ENCODE measurements at regions not wholly inside any gene's neighbourhood (a gene's known extent, or its start where the extent isn't known, plus 50 kb on each side); places are given as distances from the start of the nearest gene placed in this dataset.
"Not testable (repeated sequence)": the region's sequence is repeated elsewhere in the genome, so short reads cannot be mapped to it uniquely, and the experiment has no call there.

- DNase-seq: no peak
These were observed 72.7 kb upstream of the H2AZ1 start for GRCh38 chr4:100022792-100023222.

GRCh38 chr4:100019821-100020220, 69.7 kb upstream of the H2AZ1 start:
- no peak for DNase-seq

- no peak for DNase-seq
These were observed 67.7 kb upstream of the H2AZ1 start for GRCh38 chr4:100017637-100018310.

- DNase-seq: no peak
These were observed 66.1 kb upstream of the H2AZ1 start for GRCh38 chr4:100016191-100016590.

- DNase-seq: no peak
These were observed 64.5 kb upstream of the H2AZ1 start for GRCh38 chr4:100014616-100015015.

- DNase-seq: no peak
These were observed 59.4 kb upstream of the H2AZ1 start for GRCh38 chr4:100009490-100009889.

GRCh38 chr4:100008048-100008447, 58.0 kb upstream of the H2AZ1 start:
- DNase-seq: no peak

- not testable (repeated sequence) for DNase-seq
These were observed 56.1 kb upstream of the H2AZ1 start for GRCh38 chr4:100006161-100006560.

All from cerebellar nuclear complex (tissue), 1 donor.